ENCODE measurements at regions not wholly inside any gene's neighbourhood (a gene's known extent, or its start where the extent isn't known, plus 50 kb on each side); places are given as distances from the start of the nearest gene placed in this dataset.

DNA sequence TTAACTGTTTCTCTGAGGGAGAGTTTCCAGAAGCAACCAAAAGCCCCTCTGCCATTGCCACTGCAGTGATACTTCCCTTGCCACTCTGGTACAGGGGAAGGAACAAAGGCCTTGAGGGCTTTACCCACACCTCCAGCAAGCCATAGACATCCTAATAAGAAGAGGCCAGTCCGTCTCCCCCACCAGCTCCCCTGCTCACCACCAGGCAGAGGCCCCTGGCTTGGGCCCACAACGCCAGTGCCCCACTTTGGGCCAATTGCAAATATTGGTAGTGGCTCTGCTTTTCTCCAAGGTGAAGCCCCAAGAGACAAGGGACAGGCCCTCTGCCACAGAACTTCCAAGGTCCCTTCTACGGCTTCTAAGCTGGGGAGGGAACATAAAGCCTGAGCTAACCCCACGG, 833.0 kb downstream of the DACH1 start:
- Histone ChIP-seq H3K27me3 (ENCODE audit: insufficient read depth, low read length, poor library complexity) (no peaks in the 10 kb centered on the region), H4K20me1 (ENCODE audit: insufficient read depth, low read length) (no peaks in the 10 kb centered on the region), H3K79me2 (ENCODE audit: insufficient read depth, low read length) (no peaks in the 10 kb centered on the region), H3K4me3 (ENCODE audit: low read depth in 1 of 2, low read length in 2 of 2) (no peak overlapping the region), H3K4me1 (ENCODE audit: insufficient read depth, low read length) (no peaks in the 10 kb centered on the region), H3K9ac (ENCODE audit: low read depth, low read length) (no peak overlapping the region), H3K9me3 (ENCODE audit: insufficient read depth, low read length, severe bottlenecking) (no peaks in the 10 kb centered on the region), H3K36me3 (ENCODE audit: insufficient read depth, low read length) (no peaks in the 10 kb centered on the region), H2AFZ (ENCODE audit: low read depth, low read length) (no peak overlapping the region), H3K27ac (ENCODE audit: low read length) (no peak overlapping the region), H3K4me2 (ENCODE audit: insufficient read depth, low read length) (no peak overlapping the region)
- ATAC-seq (ENCODE audit: insufficient read depth, low read depth) (no peak), DNase-seq (no peak)
- TF ChIP-seq, protein P1, sequence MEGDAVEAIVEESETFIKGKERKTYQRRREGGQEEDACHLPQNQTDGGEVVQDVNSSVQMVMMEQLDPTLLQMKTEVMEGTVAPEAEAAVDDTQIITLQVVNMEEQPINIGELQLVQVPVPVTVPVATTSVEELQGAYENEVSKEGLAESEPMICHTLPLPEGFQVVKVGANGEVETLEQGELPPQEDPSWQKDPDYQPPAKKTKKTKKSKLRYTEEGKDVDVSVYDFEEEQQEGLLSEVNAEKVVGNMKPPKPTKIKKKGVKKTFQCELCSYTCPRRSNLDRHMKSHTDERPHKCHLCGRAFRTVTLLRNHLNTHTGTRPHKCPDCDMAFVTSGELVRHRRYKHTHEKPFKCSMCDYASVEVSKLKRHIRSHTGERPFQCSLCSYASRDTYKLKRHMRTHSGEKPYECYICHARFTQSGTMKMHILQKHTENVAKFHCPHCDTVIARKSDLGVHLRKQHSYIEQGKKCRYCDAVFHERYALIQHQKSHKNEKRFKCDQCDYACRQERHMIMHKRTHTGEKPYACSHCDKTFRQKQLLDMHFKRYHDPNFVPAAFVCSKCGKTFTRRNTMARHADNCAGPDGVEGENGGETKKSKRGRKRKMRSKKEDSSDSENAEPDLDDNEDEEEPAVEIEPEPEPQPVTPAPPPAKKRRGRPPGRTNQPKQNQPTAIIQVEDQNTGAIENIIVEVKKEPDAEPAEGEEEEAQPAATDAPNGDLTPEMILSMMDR (IDR thresholded peaks at IDR 0.05; ENCODE audit: borderline replicate concordance, extremely low read depth, low read length, poor library complexity, severe bottlenecking): no peak
- no peak for TF ChIP-seq EZH2 (IDR thresholded peaks at IDR 0.05; ENCODE audit: borderline replicate concordance, low read depth, low read length, severe bottlenecking)

DNA sequence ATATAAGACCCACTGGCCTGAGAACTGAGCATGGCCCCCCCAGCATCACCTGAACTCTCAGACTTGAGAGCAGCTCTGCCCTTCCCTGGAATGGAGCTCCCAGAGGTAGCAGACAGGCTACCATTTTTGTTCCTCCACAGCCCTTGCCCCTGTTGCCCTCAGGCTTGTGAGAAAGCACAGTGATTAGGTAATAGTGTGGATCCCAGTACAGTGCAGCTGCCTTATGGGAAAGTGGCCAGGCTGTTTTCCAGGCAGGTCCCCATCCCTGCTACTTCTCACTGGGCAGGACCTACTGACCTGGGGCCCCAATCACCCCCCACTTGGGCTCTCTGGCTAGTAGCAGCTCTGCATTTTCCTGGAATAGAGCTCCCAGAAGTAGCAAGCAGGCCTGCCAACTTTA, 834.0 kb downstream of the DACH1 start:
- no peak overlapping the region for H3K27ac ChIP-seq (ENCODE audit: low read length)
- no peaks in the 10 kb centered on the region for H3K4me1 ChIP-seq (ENCODE audit: insufficient read depth, low read length)
- peaks cover under 1% of the 10 kb centered on the region for H3K9me3 ChIP-seq (ENCODE audit: insufficient read depth, low read length, severe bottlenecking)
- DNase-seq: no peak
- H3K4me2 ChIP-seq (ENCODE audit: insufficient read depth, low read length): no peak overlapping the region
- H4K20me1 ChIP-seq (ENCODE audit: insufficient read depth, low read length): no peaks in the 10 kb centered on the region
- H2AFZ ChIP-seq (ENCODE audit: low read depth, low read length): no peak overlapping the region
- H3K79me2 ChIP-seq (ENCODE audit: insufficient read depth, low read length): no peaks in the 10 kb centered on the region
- no peak overlapping the region for H3K9ac ChIP-seq (ENCODE audit: low read depth, low read length)
- H3K27me3 ChIP-seq (ENCODE audit: insufficient read depth, low read length, poor library complexity): no peaks in the 10 kb centered on the region
- TF ChIP-seq, protein P1 (IDR thresholded peaks at IDR 0.05; ENCODE audit: borderline replicate concordance, extremely low read depth, low read length, poor library complexity, severe bottlenecking): no peak
- TF ChIP-seq EZH2 (IDR thresholded peaks at IDR 0.05; ENCODE audit: borderline replicate concordance, low read depth, low read length, severe bottlenecking): no peak
- H3K36me3 ChIP-seq (ENCODE audit: insufficient read depth, low read length): no peaks in the 10 kb centered on the region
- ATAC-seq (ENCODE audit: insufficient read depth, low read depth): no peak
- no peak overlapping the region for H3K4me3 ChIP-seq (ENCODE audit: low read depth in 1 of 2, low read length in 2 of 2)

DNA sequence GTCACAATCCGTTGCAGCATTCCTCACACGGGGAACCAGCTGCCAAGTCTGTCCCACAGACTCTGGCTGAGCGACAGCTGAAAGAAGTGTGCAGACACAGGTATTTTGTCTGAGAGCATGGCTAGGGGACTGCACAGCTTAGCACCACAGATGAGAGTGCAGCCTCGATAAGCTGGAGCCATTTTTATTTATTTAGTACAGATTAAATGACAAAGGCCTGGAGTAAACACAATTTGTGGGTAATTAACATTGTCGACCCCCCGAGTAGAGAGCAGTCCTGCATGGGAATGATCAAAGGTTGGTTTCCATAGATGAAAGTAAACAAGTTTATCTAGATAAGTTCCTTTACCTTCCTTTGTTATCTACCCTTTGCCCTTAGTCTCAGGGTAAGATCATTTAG, 836.2 kb downstream of the DACH1 start:
- H3K27me3 ChIP-seq (ENCODE audit: insufficient read depth, low read length, poor library complexity): no peaks in the 10 kb centered on the region
- H3K4me1 ChIP-seq (ENCODE audit: insufficient read depth, low read length): no peaks in the 10 kb centered on the region
- H3K4me2 ChIP-seq (ENCODE audit: insufficient read depth, low read length): no peak overlapping the region
- no peak overlapping the region for H2AFZ ChIP-seq (ENCODE audit: low read depth, low read length)
- no peak overlapping the region for H3K9ac ChIP-seq (ENCODE audit: low read depth, low read length)
- no peaks in the 10 kb centered on the region for H3K36me3 ChIP-seq (ENCODE audit: insufficient read depth, low read length)
- ATAC-seq (ENCODE audit: insufficient read depth, low read depth): no peak
- no peak for DNase-seq
- no peaks in the 10 kb centered on the region for H4K20me1 ChIP-seq (ENCODE audit: insufficient read depth, low read length)
- H3K4me3 ChIP-seq (ENCODE audit: low read depth in 1 of 2, low read length in 2 of 2): no peak overlapping the region
- no peak overlapping the region for H3K27ac ChIP-seq (ENCODE audit: low read length)
- TF ChIP-seq, protein P1 (IDR thresholded peaks at IDR 0.05; ENCODE audit: borderline replicate concordance, extremely low read depth, low read length, poor library complexity, severe bottlenecking): no peak
- TF ChIP-seq EZH2 (IDR thresholded peaks at IDR 0.05; ENCODE audit: borderline replicate concordance, low read depth, low read length, severe bottlenecking): no peak
- peaks cover 2% of the 10 kb centered on the region for H3K9me3 ChIP-seq (ENCODE audit: insufficient read depth, low read length, severe bottlenecking)
- H3K79me2 ChIP-seq (ENCODE audit: insufficient read depth, low read length): no peaks in the 10 kb centered on the region

DNA sequence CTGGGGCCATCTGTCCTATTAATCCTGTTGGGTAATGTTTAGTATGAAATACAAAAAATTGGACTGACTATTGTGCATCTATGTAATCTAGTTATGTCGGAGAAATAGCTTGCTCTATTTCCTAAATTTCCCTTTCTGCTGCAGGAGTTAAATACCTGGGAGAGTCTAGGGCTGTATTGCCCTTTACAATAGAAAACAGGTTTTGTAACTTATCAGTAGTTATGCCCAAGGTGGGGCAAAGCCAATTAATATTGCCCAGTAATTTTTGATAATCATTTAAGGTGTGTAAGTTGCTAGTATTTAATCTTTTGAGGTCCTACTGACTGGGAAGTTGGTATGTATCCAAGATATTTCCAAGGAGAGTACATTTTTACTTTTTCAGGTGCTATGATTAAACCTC, 838.1 kb downstream of the DACH1 start:
- no peaks in the 10 kb centered on the region for H4K20me1 ChIP-seq (ENCODE audit: insufficient read depth, low read length)
- no peak overlapping the region for H3K27ac ChIP-seq (ENCODE audit: low read length)
- H3K36me3 ChIP-seq (ENCODE audit: insufficient read depth, low read length): no peaks in the 10 kb centered on the region
- TF ChIP-seq EZH2 (IDR thresholded peaks at IDR 0.05; ENCODE audit: borderline replicate concordance, low read depth, low read length, severe bottlenecking): no peak
- TF ChIP-seq, protein P1 (IDR thresholded peaks at IDR 0.05; ENCODE audit: borderline replicate concordance, extremely low read depth, low read length, poor library complexity, severe bottlenecking): no peak
- no peaks in the 10 kb centered on the region for H3K79me2 ChIP-seq (ENCODE audit: insufficient read depth, low read length)
- no peak for ATAC-seq (ENCODE audit: insufficient read depth, low read depth)
- H3K4me2 ChIP-seq (ENCODE audit: insufficient read depth, low read length): no peak overlapping the region
- no peaks in the 10 kb centered on the region for H3K4me1 ChIP-seq (ENCODE audit: insufficient read depth, low read length)
- no peak for DNase-seq
- H3K9ac ChIP-seq (ENCODE audit: low read depth, low read length): no peak overlapping the region
- no peak overlapping the region for H3K4me3 ChIP-seq (ENCODE audit: low read depth in 1 of 2, low read length in 2 of 2)
- H3K27me3 ChIP-seq (ENCODE audit: insufficient read depth, low read length, poor library complexity): no peaks in the 10 kb centered on the region
- peaks cover 2% of the 10 kb centered on the region for H3K9me3 ChIP-seq (ENCODE audit: insufficient read depth, low read length, severe bottlenecking)
- H2AFZ ChIP-seq (ENCODE audit: low read depth, low read length): no peak overlapping the region

Data from DND-41 (cell line).